Heart right ventricle (tissue), 16 donors: ENCODE measurements at regions not wholly inside any gene's neighbourhood (a gene's known extent, or its start where the extent isn't known, plus 50 kb on each side); places are given as distances from the start of the nearest gene placed in this dataset.

Experiments used
- ATAC-seq, 8 donors: fragments of 200-7000 bp; cut with Tn5 transposase; one replicate each; pipeline ENCODE4 v1.9.1; 2020; ENCODE audit warnings: mild to moderate bottlenecking in 8 of 8, moderate library complexity in 8 of 8, moderate number of reproducible peaks in 1 of 8
- DNase-seq, 2 donors: peaks; one replicate each; pipeline ENCODE4 v3.0.0-alpha.2; 2020
- H3K27ac ChIP-seq, 10 donors: fragments of 200-600 bp; sonication (generic) in 2 of 10; one replicate each; pipeline versions ENCODE4 v1.5.0 to v1.8.0; 2020 to 2022; ENCODE audit warnings: mild to moderate bottlenecking in 3 of 10
- H3K27me3 ChIP-seq, 7 donors: fragments of 200-600 bp; one replicate each; pipeline ENCODE4 v1.8.0; 2021 to 2022; ENCODE audit warnings: mild to moderate bottlenecking in 2 of 7
- H3K36me3 ChIP-seq, 9 donors: fragments of 200-600 bp; sonication (generic) in 1 of 9; one replicate each; pipeline versions ENCODE4 v1.5.0 to v1.8.0; 2020 to 2022; ENCODE audit warnings: mild to moderate bottlenecking in 2 of 9
- H3K4me1 ChIP-seq, 9 donors: fragments of 200-600 bp; sonication (generic) in 1 of 9; one replicate each; pipeline versions ENCODE4 v1.5.0 to v1.8.0; 2020 to 2022; ENCODE audit warnings: mild to moderate bottlenecking in 4 of 9
- H3K4me3 ChIP-seq, 10 donors: fragments of 200-600 bp; sonication (generic) in 2 of 10; one replicate each; pipeline versions ENCODE4 v1.5.0 to v1.8.0; 2020 to 2022; ENCODE audit warnings: mild to moderate bottlenecking in 7 of 10, moderate library complexity in 2 of 10
- H3K9me3 ChIP-seq, 11 donors: fragments of 200-600 bp in 10 of 11; sonication (generic) in 2 of 11; one replicate each; pipeline versions ENCODE4 v1.5.0 to v1.8.0; 2013 to 2022; ENCODE audit warnings: mild to moderate bottlenecking in 2 of 11, control low read depth in 1 of 11, moderate library complexity in 1 of 11
- CTCF ChIP-seq, 9 donors: fragments of 200-600 bp; sonication (generic) in 2 of 9; IDR thresholded peaks; one replicate each; pipeline versions ENCODE4 v1.5.0 to v1.8.0; 2021 to 2022; ENCODE audit warnings: antibody characterized with exemption in 9 of 9, mild to moderate bottlenecking in 5 of 9, moderate library complexity in 1 of 9
- WGBS, 2 donors: extraction: QIAGEN DNeasy Blood & Tissue Kit; methylation state at CpG; one replicate each; pipeline ENCODE4 v1.1.7; 2013; ENCODE audit warnings: inconsistent platforms in 1 of 2; 5-methylcytosine and 5-hydroxymethylcytosine counted together
- intact Hi-C, 10 donors: fragments of 100-400 bp; cut with DNase I; formaldehyde crosslinking; loops; one replicate each; pipeline versions ENCODE4 v1.11.1 to v1.14.2; 2022
- donor health status: Arrhythmogenic right ventricular cardiomyopathy.
- donor health status: ischemic (EF 13 %, LVEDD 7.1; RV severe dilation, severe dysfunction).
- donor health status: healthy with polysubstance abuse.
- donor health status: DM: no; HTN: yes; CAD: no.
- donor health status: DM: no; HTN: no; CAD: no.
- donor health status: ischemic (EF 25% LVEDD 6.9; RV normal size, moderate dysfunction).
- donor health status: ischemic (EF 25% LVEDD 5.7; RV mildly dilated, moderate dysfunction).
- donor health status: healthy.
- donor health status: DM: yes; HTN: yes; CAD: no.
- donor health status: Ischemic cardiomyopathy.
- donor health status: ischemic (EF 35%, LVEDD 5.7; RV mildly dilated, moderate dysfunction).
- donor health status: nonischemic (EF 11% LVEDD 7.7; RV severe dilation, severe dysfunction).
- donor health status: DM: yes; HTN: yes; CAD: no.
- donor health status: PGD.
- donor health status: ischemic (EF 29% LVEDD 5.4; RV normal size, mild dysfunction).
- donor health status: nonischemic (EF 23%, LVEDD 6.1; RV moderate dilation, normal function).

GRCh38 chr16:87233928-87234327, 83.3 kb downstream of the C16orf95 start:
- intact Hi-C loops, result no loop called here
- peaks cover 0 to 18% (median 10%) of the 10 kb centered on the region in 7 donors for H3K27me3 ChIP-seq
- no peaks in the 10 kb centered on the region for H3K36me3 ChIP-seq
- WGBS, 2 donors, result 59 to 62% methylated on average over 10 of the region's 10 CpGs
- no peak overlapping the region for H3K4me3 ChIP-seq
- no peak overlapping the region for H3K27ac ChIP-seq
- peak in 1 of 9 donors; percentile 12 for TF ChIP-seq CTCF (IDR thresholded peaks at IDR 0.05)
- ATAC-seq (no peak), DNase-seq (no peak)
- peaks cover 0 to 5% (median 0%) of the 10 kb centered on the region in 9 donors for H3K4me1 ChIP-seq
- H3K9me3 ChIP-seq, result peaks cover 0 to 18% (median 0%) of the 10 kb centered on the region in 11 donors

GRCh38 chr16:87234601-87235000, 82.6 kb downstream of the C16orf95 start:
- no peak for ATAC-seq
- intact Hi-C loops, result no loop called here

GRCh38 chr16:87235810-87236515, 81.2 kb downstream of the C16orf95 start:
- H3K4me3 ChIP-seq, result no peak overlapping the region
- 64 to 76% methylated on average over 15 of the region's 15 CpGs for WGBS, 2 donors
- H3K36me3 ChIP-seq, result no peaks in the 10 kb centered on the region
- ATAC-seq, result no peak
- H3K9me3 ChIP-seq, result peaks cover 0 to 18% (median 0%) of the 10 kb centered on the region in 11 donors
- peaks cover 0 to 5% (median 0%) of the 10 kb centered on the region in 9 donors for H3K4me1 ChIP-seq
- DNase-seq, result no peak
- no peak overlapping the region for H3K27ac ChIP-seq
- intact Hi-C loops, result loop anchor here in 1 of 10 donors (1.0 kb wide), 1 partner anchor 31 kb away; no protein-coding TSS in a partner anchor
- H3K27me3 ChIP-seq, result peaks cover 0 to 18% (median 10%) of the 10 kb centered on the region in 7 donors
- no peak for TF ChIP-seq CTCF (IDR thresholded peaks at IDR 0.05)

More at GRCh38 chr16:87234601-87235000, 82.6 kb downstream of the C16orf95 start:
- Histone ChIP-seq H3K4me1 (peaks cover 0 to 5% (median 0%) of the 10 kb centered on the region in 9 donors), H3K27me3 (peaks cover 0 to 18% (median 10%) of the 10 kb centered on the region in 7 donors), H3K36me3 (no peaks in the 10 kb centered on the region), H3K27ac (no peak overlapping the region), H3K4me3 (no peak overlapping the region), H3K9me3 (peaks cover 0 to 18% (median 0%) of the 10 kb centered on the region in 11 donors)
- WGBS, 2 donors, result 75 to 86% methylated on average over 8 of the region's 8 CpGs
- TF ChIP-seq CTCF (IDR thresholded peaks at IDR 0.05), result no peak
- no peak for DNase-seq

- Histone ChIP-seq H3K27me3 (peaks cover 0 to 18% (median 12%) of the 10 kb centered on the region in 7 donors), H3K4me3 (no peak overlapping the region), H3K36me3 (no peaks in the 10 kb centered on the region), H3K4me1 (peaks cover 0 to 5% (median 0%) of the 10 kb centered on the region in 9 donors), H3K27ac (no peak overlapping the region), H3K9me3 (peaks cover 0 to 11% (median 0%) of the 10 kb centered on the region in 11 donors)
- TF ChIP-seq CTCF (IDR thresholded peaks at IDR 0.05), result no peak
- WGBS, 2 donors, result 87 to 88% methylated on average over 13 of the region's 13 CpGs
- ATAC-seq, result no peak
- no peak for DNase-seq
- intact Hi-C loops, result no loop called here
Measured at GRCh38 chr16:87236516-87237115, 80.6 kb downstream of the C16orf95 start.
